HEK293T (cell line): ENCODE measurements at regions not wholly inside any gene's neighbourhood (a gene's known extent, or its start where the extent isn't known, plus 50 kb on each side); places are given as distances from the start of the nearest gene placed in this dataset.

Experiments used
- ARNT ChIP-seq: fragments of 450-650 bp; IDR thresholded peaks from 2 replicates; pipeline ENCODE4 v1.6.1; 2017; ENCODE audit warnings: mild to moderate bottlenecking
- BHLHE40 ChIP-seq: fragments of 450-650 bp; IDR thresholded peaks from 2 replicates; pipeline ENCODE4 v1.6.1; 2016; ENCODE audit warnings: mild to moderate bottlenecking, moderate library complexity, borderline replicate concordance
- CTBP1 ChIP-seq: fragments of 450-650 bp; IDR thresholded peaks from 2 replicates; pipeline ENCODE4 v1.6.1; 2016; ENCODE audit warnings: borderline replicate concordance
- ELF4 ChIP-seq: fragments of 450-650 bp; IDR thresholded peaks from 2 replicates; pipeline ENCODE4 v1.6.1; 2017; ENCODE audit warnings: antibody characterized with exemption
- FOXK2 ChIP-seq: fragments of 450-650 bp; IDR thresholded peaks from 2 replicates; pipeline ENCODE4 v1.6.1; 2016; ENCODE audit warnings: mild to moderate bottlenecking
- FOXM1 ChIP-seq: fragments of 450-650 bp; IDR thresholded peaks from 2 replicates; pipeline ENCODE4 v1.6.1; 2017; ENCODE audit warnings: mild to moderate bottlenecking, borderline replicate concordance
- HDGF ChIP-seq: fragments of 450-650 bp; IDR thresholded peaks from 2 replicates; pipeline ENCODE4 v1.6.1; 2017; ENCODE audit warnings: antibody characterized with exemption, borderline replicate concordance
- LEF1 ChIP-seq: fragments of 450-650 bp; IDR thresholded peaks from 2 replicates; pipeline ENCODE4 v1.6.1; 2017; ENCODE audit warnings: mild to moderate bottlenecking, borderline replicate concordance
- SP1 ChIP-seq: fragments of 450-650 bp; IDR thresholded peaks from 2 replicates; pipeline ENCODE4 v1.6.1; 2017
- SUZ12 ChIP-seq: fragments of 450-650 bp; IDR thresholded peaks from 2 replicates; pipeline ENCODE4 v1.6.1; 2016; ENCODE audit warnings: mild to moderate bottlenecking
- TARDBP ChIP-seq: fragments of 450-650 bp; IDR thresholded peaks from 2 replicates; pipeline ENCODE4 v1.6.1; 2016

DNA sequence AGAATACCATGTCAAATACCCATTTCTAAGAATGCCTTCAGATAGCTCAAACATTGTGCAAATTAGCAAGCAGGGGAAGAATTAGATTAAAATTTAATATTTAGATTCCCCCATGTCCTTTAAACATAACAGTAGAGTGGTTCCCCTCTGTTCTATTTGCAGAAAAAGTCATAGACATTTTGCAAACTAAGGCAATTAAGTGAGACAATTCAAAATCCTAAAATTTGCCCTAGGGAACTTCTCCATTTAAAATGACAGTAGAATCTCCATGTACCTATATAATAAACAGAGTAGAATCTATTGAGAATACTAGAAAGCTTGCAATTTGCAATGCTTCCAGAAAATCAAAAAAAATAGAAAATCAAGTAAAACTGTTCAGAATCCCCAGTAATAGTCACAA is 340.6 kb downstream of the TBL1XR1 start:
- TF ChIP-seq ELF4 (no peak), SUZ12 (no peak), TARDBP (no peak), LEF1 (no peak), HDGF (no peak), SP1 (no peak), FOXM1 (no peak), ARNT (no peak), CTBP1 (no peak), BHLHE40 (no peak), FOXK2 (no peak)
